A549 (cell line): ENCODE measurements at regions not wholly inside any gene's neighbourhood (a gene's known extent, or its start where the extent isn't known, plus 50 kb on each side); places are given as distances from the start of the nearest gene placed in this dataset.

ENCODE experiments used
- ATAC-seq, 2 experiments: fragments of 200-7000 bp in 1 of 2; fragments of >200 bp in 1 of 2; cut with Nextera tagmentation in 1 of 2; cut with Tn5 transposase in 1 of 2; 3 replicates each; pipeline versions ENCODE4 v1.8.0 to v1.9.1; 2018 to 2020; ENCODE audit warnings: mild to moderate bottlenecking in 1 of 2, moderate library complexity in 1 of 2
- CTCF ChIA-PET: fragments of 300-600 bp; sonication (Branson Sonifier 250); formaldehyde crosslinking; extraction: SDS; loops from one replicate; lab custom pipeline; 2021; ENCODE audit warnings: antibody characterized with exemption, inconsistent platforms; lab: Yijun Ruan, JAX
- POLR2A ChIA-PET: fragments of 350-600 bp; formaldehyde crosslinking; extraction: SDS; loops from one replicate; lab custom pipeline; 2021; ENCODE audit warnings: antibody characterized with exemption, inconsistent platforms; lab: Yijun Ruan, JAX
- DNase-seq, 2 experiments: peaks; one replicate each; pipeline versions ENCODE4 v3.0.0 to v3.0.0-alpha.2; 2011 to 2016; ENCODE audit warnings: low read depth in 1 of 2, low spot score in 1 of 2
- FAIRE-seq: peaks from 2 replicates; lab custom pipeline; 2011; peaks lifted over from hg19 to GRCh38; lab: Jason Lieb, UNC
- H3K27ac ChIP-seq, 2 experiments: fragments of >200 bp; sonication (Bioruptor Twin); formaldehyde crosslinking; 3 replicates each; pipeline ENCODE4 v1.5.1; 2016 to 2017
- H3K4me1 ChIP-seq: fragments of >200 bp; sonication (Bioruptor Twin); formaldehyde crosslinking; 3 replicates; pipeline ENCODE4 v1.6.1; 2016
- H3K4me2 ChIP-seq: fragments of >200 bp; sonication (Bioruptor Twin); formaldehyde crosslinking; 3 replicates; pipeline ENCODE4 v1.6.1; 2016
- H3K4me3 ChIP-seq: fragments of >200 bp; sonication (Bioruptor Twin); formaldehyde crosslinking; 3 replicates; pipeline ENCODE4 v1.5.1; 2016
- H3K9me3 ChIP-seq: fragments of >200 bp; sonication (Bioruptor Twin); formaldehyde crosslinking; 3 replicates; pipeline ENCODE4 v1.6.1; 2016
- BCL3 ChIP-seq: fragments of >200 bp; sonication (Bioruptor Twin); formaldehyde crosslinking; IDR thresholded peaks from 3 replicates; pipeline ENCODE4 v1.6.1; 2016
- BHLHE40 ChIP-seq: IDR thresholded peaks from 2 replicates; pipeline ENCODE4 v1.6.1; 2012; ENCODE audit warnings: low read depth, low read length, inconsistent platforms
- FOSL2 ChIP-seq, 2 experiments: fragments of 450-650 bp in 1 of 2; fragments of >200 bp in 1 of 2; sonication (Bioruptor Twin) in 1 of 2; formaldehyde crosslinking; IDR thresholded peaks; 2 replicates each; pipeline versions ENCODE4 v1.5.0 to v1.6.1; 2016 to 2020; ENCODE audit warnings: mild to moderate bottlenecking in 1 of 2, moderate library complexity in 1 of 2
- GATA3 ChIP-seq: IDR thresholded peaks from 2 replicates; pipeline ENCODE4 v1.6.1; 2012; ENCODE audit warnings: borderline replicate concordance
- HMGXB4 ChIP-seq: fragments of 250-450 bp; sonication (Bioruptor Pico); IDR thresholded peaks from 2 replicates; pipeline ENCODE4 v1.5.0; 2021; ENCODE audit warnings: mild to moderate bottlenecking, moderate library complexity, borderline replicate concordance
- JUN ChIP-seq, 2 experiments: fragments of >200 bp; sonication (Bioruptor Twin); formaldehyde crosslinking; IDR thresholded peaks; 2 replicates in 1 of 2; 3 replicates in 1 of 2; pipeline ENCODE4 v1.6.1; 2016 to 2017
- NFE2L2 ChIP-seq: fragments of 150-350 bp; conservative IDR thresholded peaks from 2 replicates; pipeline ENCODE4 v1.6.1; 2014; ENCODE audit warnings: low read length
- POLR2AphosphoS2 ChIP-seq: conservative IDR thresholded peaks from 2 replicates; pipeline ENCODE4 v1.6.1; 2012; ENCODE audit warnings: low read length, improper control_type of control experiment, inconsistent platforms
- RARB ChIP-seq: fragments of 250-450 bp; sonication (Bioruptor Pico); IDR thresholded peaks from 2 replicates; pipeline ENCODE4 v1.8.0; 2021; ENCODE audit warnings: mild to moderate bottlenecking, moderate library complexity
- RCOR1 ChIP-seq: fragments of 150-350 bp; IDR thresholded peaks from 2 replicates; pipeline ENCODE4 v1.6.1; 2014; ENCODE audit warnings: antibody characterized with exemption, low read length, low read depth
- REST ChIP-seq: fragments of 200-600 bp; sonication (generic); IDR thresholded peaks from 2 replicates; pipeline ENCODE4 v1.6.1; 2016; ENCODE audit warnings: antibody characterized with exemption, mild to moderate bottlenecking, moderate library complexity
- SMC3 ChIP-seq: fragments of >200 bp; sonication (Bioruptor Twin); formaldehyde crosslinking; IDR thresholded peaks from 3 replicates; pipeline ENCODE4 v1.6.1; 2018; ENCODE audit warnings: inconsistent platforms
- ZFP36 ChIP-seq: fragments of 450-650 bp; IDR thresholded peaks from 2 replicates; pipeline ENCODE4 v1.6.1; 2014; ENCODE audit warnings: borderline replicate concordance; ENCODE audit not compliant: partially characterized antibody
- ZSCAN20 ChIP-seq: fragments of 250-450 bp; sonication (Bioruptor Pico); IDR thresholded peaks from 2 replicates; pipeline ENCODE4 v1.8.0; 2022; ENCODE audit warnings: mild to moderate bottlenecking, moderate library complexity
- WGBS: methylation state at CpG from one replicate; pipeline ENCODE4 v1.1.6; 2017; ENCODE audit errors: missing lambda C conversion rate; 5-methylcytosine and 5-hydroxymethylcytosine counted together
- TF ChIP-seq, protein P1 (sequence below): fragments of 250-450 bp; sonication (Bioruptor Pico); IDR thresholded peaks from 2 replicates; pipeline ENCODE4 v1.5.0; 2020; ENCODE audit warnings: low read depth, mild to moderate bottlenecking, moderate library complexity
- TF ChIP-seq, protein P2 (sequence below): IDR thresholded peaks from 2 replicates; pipeline ENCODE4 v1.6.1; 2012

GRCh38 chr1:59071289-59071688 lies 225.6 kb upstream of the FGGY start:
- ATAC-seq (no peak), DNase-seq (no peak), FAIRE-seq (no peak)
- no peak for TF ChIP-seq GATA3
- no peak for TF ChIP-seq POLR2AphosphoS2
- no peak for TF ChIP-seq ZFP36
- no peak for TF ChIP-seq RARB (CRISPR knock-in tag)
- Histone ChIP-seq H3K4me3 (no peak overlapping the region), H3K27ac (peak overlapping the region in 1 of 2 experiments; percentile 20; a peak in 2 of 6 replicates), H3K4me1 (peaks cover 6% of the 10 kb centered on the region; the same call in 2 of the 3 replicates), H3K4me2 (no peak overlapping the region), H3K9me3 (no peaks in the 10 kb centered on the region)
- 43% methylated on average over 5 of the region's 5 CpGs for whole genome bisulfite sequencing
- CTCF ChIA-PET = interaction anchor here (1.3 kb wide), 1 partner anchor 15 kb away, joined by 3 read pairs; no protein-coding TSS in a partner anchor
- POLR2A ChIA-PET = interaction anchor here (1.5 kb wide), 1 partner anchor 287 kb away, joined by 4 read pairs; the partner anchor contains the start of gene JUN

DNA sequence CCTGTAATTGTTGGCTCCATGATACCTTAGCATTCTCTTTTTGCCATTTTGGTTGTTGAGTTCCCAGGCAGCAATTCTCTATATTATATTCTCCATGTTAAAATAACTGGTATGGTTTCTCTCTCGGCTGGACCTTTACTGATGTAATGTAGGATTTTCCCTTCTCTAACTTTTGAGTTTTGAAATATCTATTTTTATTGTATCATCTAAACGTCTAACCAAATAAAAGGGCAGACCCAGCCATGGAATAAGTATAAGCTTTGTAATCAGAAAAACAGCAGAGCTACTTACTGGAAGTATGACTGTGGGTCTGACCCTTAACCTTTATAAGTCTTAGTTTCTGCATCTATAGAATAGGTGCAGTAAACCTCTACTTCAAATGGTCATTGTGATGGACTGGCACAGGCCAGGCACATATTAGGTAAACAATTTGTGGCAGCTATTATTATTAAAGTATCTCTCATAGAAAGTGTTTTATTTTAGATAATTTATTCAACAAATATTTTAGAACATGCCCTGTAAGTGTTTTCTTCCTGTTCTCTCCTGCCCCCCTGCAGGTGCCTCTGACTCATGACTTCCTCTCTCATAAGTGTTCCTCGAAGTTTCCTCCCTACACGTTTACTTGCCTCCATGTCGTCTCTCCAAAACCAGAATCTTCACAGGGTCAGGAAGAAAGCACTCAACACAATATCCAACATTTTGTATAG lies 224.9 kb upstream of the FGGY start:
- H3K4me1 ChIP-seq = peaks cover 6% of the 10 kb centered on the region; the same call in 2 of the 3 replicates
- no peak overlapping the region for H3K4me3 ChIP-seq
- DNase-seq (no peak), ATAC-seq (no peak), FAIRE-seq (no peak)
- CTCF ChIA-PET = no interaction called here
- POLR2A ChIA-PET = no interaction called here
- no peaks in the 10 kb centered on the region for H3K9me3 ChIP-seq
- WGBS = 63% methylated on average over 5 of the region's 5 CpGs
- H3K27ac ChIP-seq = no peak overlapping the region; a peak in 1 of 6 replicates
- TF ChIP-seq ZSCAN20 (no peak), RCOR1 (no peak), JUN (IDR thresholded peaks at IDR 0.05) (no peak)
- H3K4me2 ChIP-seq = no peak overlapping the region

- ATAC-seq = no peak
- CTCF ChIA-PET = no interaction called here
- WGBS = 88% methylated on average over 5 of the region's 5 CpGs
Measured at GRCh38 chr1:59072583-59072947, 224.3 kb upstream of the FGGY start.

More at GRCh38 chr1:59072583-59072947, 224.3 kb upstream of the FGGY start:
- H3K4me2 ChIP-seq = no peak overlapping the region
- POLR2A ChIA-PET = interaction anchor here (0.6 kb wide), 1 partner anchor 31 kb away, joined by 3 read pairs; no protein-coding TSS in a partner anchor
- H3K4me1 ChIP-seq = peaks cover 6% of the 10 kb centered on the region; the same call in 2 of the 3 replicates
- no peak overlapping the region for H3K4me3 ChIP-seq
- FAIRE-seq (no peak), DNase-seq (no peak)
- TF ChIP-seq BCL3 (no peak), REST (no peak), BHLHE40 (no peak), SMC3 (no peak), ZFP36 (no peak), RARB (CRISPR knock-in tag) (no peak), RCOR1 (no peak), FOSL2 (IDR thresholded peaks at IDR 0.05) (no peak), FOSL2 (CRISPR knock-in tag; IDR thresholded peaks at IDR 0.05) (no peak), HMGXB4 (CRISPR knock-in tag) (no peak), NFE2L2 (no peak)
- TF ChIP-seq, protein P1, sequence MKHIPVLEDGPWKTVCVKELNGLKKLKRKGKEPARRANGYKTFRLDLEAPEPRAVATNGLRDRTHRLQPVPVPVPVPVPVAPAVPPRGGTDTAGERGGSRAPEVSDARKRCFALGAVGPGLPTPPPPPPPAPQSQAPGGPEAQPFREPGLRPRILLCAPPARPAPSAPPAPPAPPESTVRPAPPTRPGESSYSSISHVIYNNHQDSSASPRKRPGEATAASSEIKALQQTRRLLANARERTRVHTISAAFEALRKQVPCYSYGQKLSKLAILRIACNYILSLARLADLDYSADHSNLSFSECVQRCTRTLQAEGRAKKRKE (CRISPR knock-in tag) = no peak
- TF ChIP-seq, protein P2, sequence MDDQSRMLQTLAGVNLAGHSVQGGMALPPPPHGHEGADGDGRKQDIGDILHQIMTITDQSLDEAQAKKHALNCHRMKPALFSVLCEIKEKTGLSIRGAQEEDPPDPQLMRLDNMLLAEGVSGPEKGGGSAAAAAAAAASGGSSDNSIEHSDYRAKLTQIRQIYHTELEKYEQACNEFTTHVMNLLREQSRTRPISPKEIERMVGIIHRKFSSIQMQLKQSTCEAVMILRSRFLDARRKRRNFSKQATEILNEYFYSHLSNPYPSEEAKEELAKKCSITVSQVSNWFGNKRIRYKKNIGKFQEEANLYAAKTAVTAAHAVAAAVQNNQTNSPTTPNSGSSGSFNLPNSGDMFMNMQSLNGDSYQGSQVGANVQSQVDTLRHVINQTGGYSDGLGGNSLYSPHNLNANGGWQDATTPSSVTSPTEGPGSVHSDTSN = no peak
- H3K9me3 ChIP-seq = no peaks in the 10 kb centered on the region
- H3K27ac ChIP-seq = no peak overlapping the region
